Lower lobe of right lung (tissue), 2 donors: ENCODE measurements at regions not wholly inside any gene's neighbourhood (a gene's known extent, or its start where the extent isn't known, plus 50 kb on each side); places are given as distances from the start of the nearest gene placed in this dataset.

Experiments used
- ATAC-seq, 2 donors: fragments of 200-7000 bp; cut with Tn5 transposase; one replicate each; pipeline ENCODE4 v1.9.1; 2020 to 2022; ENCODE audit warnings: mild to moderate bottlenecking in 2 of 2, moderate library complexity in 2 of 2
- DNase-seq: peaks from one replicate; pipeline ENCODE4 v3.0.0-alpha.2; 2020
- H3K27ac ChIP-seq: fragments of 200-600 bp; one replicate; pipeline ENCODE4 v1.8.0; 2022
- H3K27me3 ChIP-seq: fragments of 200-600 bp; one replicate; pipeline ENCODE4 v1.8.0; 2022; ENCODE audit warnings: low read depth
- H3K36me3 ChIP-seq: fragments of 200-600 bp; one replicate; pipeline ENCODE4 v1.8.0; 2022; ENCODE audit warnings: mild to moderate bottlenecking
- H3K4me1 ChIP-seq: fragments of 200-600 bp; one replicate; pipeline ENCODE4 v1.8.0; 2022
- H3K4me3 ChIP-seq: fragments of 200-600 bp; one replicate; pipeline ENCODE4 v1.8.0; 2022; ENCODE audit warnings: mild to moderate bottlenecking
- H3K9me3 ChIP-seq: fragments of 200-600 bp; one replicate; pipeline ENCODE4 v1.8.0; 2022
- CTCF ChIP-seq: fragments of 200-600 bp; IDR thresholded peaks from one replicate; pipeline ENCODE4 v1.8.0; 2022; ENCODE audit warnings: antibody characterized with exemption, mild to moderate bottlenecking
- intact Hi-C: fragments of 100-400 bp; cut with DNase I; formaldehyde crosslinking; loops from one replicate; pipeline ENCODE4 v1.11.0; 2022
- donor health status: DM: no; HTN: yes; CAD: no; lungs with severe emphysema.

- TF ChIP-seq CTCF = no peak
- no peak for ATAC-seq
- no peaks in the 10 kb centered on the region for H3K9me3 ChIP-seq
- H3K36me3 ChIP-seq = no peaks in the 10 kb centered on the region
- H3K4me3 ChIP-seq = no peak overlapping the region
- intact Hi-C loops = no loop called here
- peaks cover 8% of the 10 kb centered on the region for H3K4me1 ChIP-seq
- no peaks in the 10 kb centered on the region for H3K27me3 ChIP-seq
- DNase-seq = no peak
- no peak overlapping the region for H3K27ac ChIP-seq
Observed at GRCh38 chr2:64336171-64336570, 117.8 kb upstream of the LGALSL start.

GRCh38 chr2:64337314-64337713 is 116.6 kb upstream of the LGALSL start:
- Histone ChIP-seq H3K4me3 (no peak overlapping the region), H3K27me3 (no peaks in the 10 kb centered on the region), H3K4me1 (no peaks in the 10 kb centered on the region), H3K27ac (no peak overlapping the region), H3K9me3 (no peaks in the 10 kb centered on the region), H3K36me3 (no peaks in the 10 kb centered on the region)
- no peak for ATAC-seq
- intact Hi-C loops = no loop called here
- DNase-seq = no peak
- no peak for TF ChIP-seq CTCF

GRCh38 chr2:64338108-64338507 is 115.9 kb upstream of the LGALSL start:
- H3K27ac ChIP-seq = no peak overlapping the region
- no peaks in the 10 kb centered on the region for H3K27me3 ChIP-seq
- ATAC-seq (no peak), DNase-seq (no peak)
- H3K9me3 ChIP-seq = no peaks in the 10 kb centered on the region
- H3K4me3 ChIP-seq = no peak overlapping the region
- TF ChIP-seq CTCF = no peak
- H3K4me1 ChIP-seq = no peaks in the 10 kb centered on the region
- H3K36me3 ChIP-seq = no peaks in the 10 kb centered on the region
- intact Hi-C loops = no loop called here

DNA sequence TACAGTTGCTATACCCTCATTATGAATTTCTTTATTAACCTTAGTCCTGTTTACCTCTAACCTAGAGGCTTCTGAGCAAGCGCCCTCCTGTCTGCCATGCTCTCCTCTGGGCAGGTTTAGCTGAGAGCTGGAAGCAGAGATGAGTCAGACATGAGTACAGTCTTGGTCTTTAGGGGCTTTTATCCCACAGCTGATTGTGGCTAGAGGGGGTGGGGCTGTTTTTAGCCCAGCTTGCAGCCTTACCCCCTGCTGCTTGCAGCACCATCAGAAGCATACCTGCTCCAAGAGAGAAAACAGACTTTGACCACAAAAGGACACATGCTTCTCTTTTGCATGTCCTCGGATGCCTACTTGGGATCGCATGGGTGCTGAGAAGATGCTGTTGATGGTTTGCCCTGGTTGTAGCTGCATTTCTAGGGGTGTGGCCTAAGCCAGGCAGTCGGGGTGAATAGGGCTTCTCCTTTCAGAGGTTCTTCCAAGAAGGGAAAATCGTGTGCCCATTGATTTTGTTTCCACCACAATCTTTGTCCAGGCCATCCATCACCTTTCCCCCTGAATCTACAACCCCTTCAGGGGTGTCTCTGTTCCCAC is 115.0 kb upstream of the LGALSL start:
- DNase-seq (no peak), ATAC-seq (no peak)
- no peaks in the 10 kb centered on the region for H3K36me3 ChIP-seq
- H3K4me1 ChIP-seq = no peaks in the 10 kb centered on the region
- TF ChIP-seq CTCF = no peak
- no peaks in the 10 kb centered on the region for H3K9me3 ChIP-seq
- H3K27ac ChIP-seq = no peak overlapping the region
- intact Hi-C loops = no loop called here
- H3K4me3 ChIP-seq = no peak overlapping the region
- H3K27me3 ChIP-seq = no peaks in the 10 kb centered on the region

DNA sequence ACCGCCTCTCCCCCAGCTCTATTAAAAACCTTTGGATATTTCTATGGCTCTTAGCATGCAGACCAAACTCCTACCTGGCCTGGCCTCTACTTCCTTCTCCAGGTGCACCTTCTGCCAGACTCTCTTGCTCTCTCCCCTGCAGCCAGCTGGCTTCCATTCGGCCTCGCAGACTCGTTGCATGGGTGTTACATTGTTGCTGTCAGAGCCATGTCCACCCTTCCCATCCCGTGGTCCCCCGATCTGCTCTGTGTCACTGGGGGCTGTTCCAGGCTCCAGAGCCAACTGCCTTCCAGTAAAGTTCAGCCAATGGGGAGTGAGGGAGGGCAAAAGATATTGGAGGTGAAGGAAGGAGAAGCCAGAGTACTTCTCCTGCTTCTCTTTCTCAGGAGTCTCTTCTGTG is 112.5 kb upstream of the LGALSL start:
- H3K4me3 ChIP-seq = no peak overlapping the region
- intact Hi-C loops = no loop called here

More for the DNA sequence above, 112.5 kb upstream of the LGALSL start:
- Histone ChIP-seq H3K36me3 (no peaks in the 10 kb centered on the region), H3K4me1 (no peaks in the 10 kb centered on the region), H3K27ac (no peak overlapping the region), H3K9me3 (no peaks in the 10 kb centered on the region), H3K27me3 (no peaks in the 10 kb centered on the region)
- no peak for DNase-seq
- ATAC-seq = no peak
- no peak for TF ChIP-seq CTCF
